HFFc6 (cell line): ENCODE measurements at regions not wholly inside any gene's neighbourhood (a gene's known extent, or its start where the extent isn't known, plus 50 kb on each side); places are given as distances from the start of the nearest gene placed in this dataset.

ENCODE experiments used
- DNase-seq: peaks from one replicate; pipeline ENCODE4 v3.0.0-alpha.2; 2018
- H3K27ac Mint-ChIP-seq: 2 replicates; pipeline ENCODE4 v1.8.0; 2020; ENCODE audit warnings: mild to moderate bottlenecking, mixed read lengths
- H3K27me3 Mint-ChIP-seq: 2 replicates; pipeline ENCODE4 v1.8.0; 2021; ENCODE audit warnings: mild to moderate bottlenecking, moderate library complexity, mixed read lengths; ENCODE audit not compliant: insufficient read depth
- H3K36me3 Mint-ChIP-seq: 2 replicates; pipeline ENCODE4 v1.8.0; 2021; ENCODE audit warnings: low read depth, mixed read lengths
- H3K4me1 Mint-ChIP-seq: 2 replicates; pipeline ENCODE4 v1.8.0; 2020; ENCODE audit warnings: low read depth, mixed read lengths
- H3K4me3 Mint-ChIP-seq: 2 replicates; pipeline ENCODE4 v1.8.0; 2020; ENCODE audit warnings: mild to moderate bottlenecking, moderate library complexity, mixed read lengths
- H3K9me3 Mint-ChIP-seq: 2 replicates; pipeline ENCODE4 v1.8.0; 2020; ENCODE audit warnings: mild to moderate bottlenecking, mixed read lengths
- TF ChIP-seq, protein P1 (sequence below): fragments of 200-600 bp; sonication (generic); IDR thresholded peaks from 2 replicates; pipeline ENCODE4 v1.5.0; 2021; ENCODE audit warnings: antibody characterized with exemption, mild to moderate bottlenecking

GRCh38 chr13:91157273-91158016, 190.0 kb upstream of the MIR17HG start:
- no peak overlapping the region for H3K4me3 Mint-ChIP-seq
- H3K27ac Mint-ChIP-seq, result no peak overlapping the region
- DNase-seq, result no peak
- TF ChIP-seq, protein P1, sequence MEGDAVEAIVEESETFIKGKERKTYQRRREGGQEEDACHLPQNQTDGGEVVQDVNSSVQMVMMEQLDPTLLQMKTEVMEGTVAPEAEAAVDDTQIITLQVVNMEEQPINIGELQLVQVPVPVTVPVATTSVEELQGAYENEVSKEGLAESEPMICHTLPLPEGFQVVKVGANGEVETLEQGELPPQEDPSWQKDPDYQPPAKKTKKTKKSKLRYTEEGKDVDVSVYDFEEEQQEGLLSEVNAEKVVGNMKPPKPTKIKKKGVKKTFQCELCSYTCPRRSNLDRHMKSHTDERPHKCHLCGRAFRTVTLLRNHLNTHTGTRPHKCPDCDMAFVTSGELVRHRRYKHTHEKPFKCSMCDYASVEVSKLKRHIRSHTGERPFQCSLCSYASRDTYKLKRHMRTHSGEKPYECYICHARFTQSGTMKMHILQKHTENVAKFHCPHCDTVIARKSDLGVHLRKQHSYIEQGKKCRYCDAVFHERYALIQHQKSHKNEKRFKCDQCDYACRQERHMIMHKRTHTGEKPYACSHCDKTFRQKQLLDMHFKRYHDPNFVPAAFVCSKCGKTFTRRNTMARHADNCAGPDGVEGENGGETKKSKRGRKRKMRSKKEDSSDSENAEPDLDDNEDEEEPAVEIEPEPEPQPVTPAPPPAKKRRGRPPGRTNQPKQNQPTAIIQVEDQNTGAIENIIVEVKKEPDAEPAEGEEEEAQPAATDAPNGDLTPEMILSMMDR, result no peak
- H3K4me1 Mint-ChIP-seq, result no peaks in the 10 kb centered on the region
- H3K9me3 Mint-ChIP-seq, result peaks cover 27% of the 10 kb centered on the region
- no peaks in the 10 kb centered on the region for H3K27me3 Mint-ChIP-seq
- no peaks in the 10 kb centered on the region for H3K36me3 Mint-ChIP-seq

DNA sequence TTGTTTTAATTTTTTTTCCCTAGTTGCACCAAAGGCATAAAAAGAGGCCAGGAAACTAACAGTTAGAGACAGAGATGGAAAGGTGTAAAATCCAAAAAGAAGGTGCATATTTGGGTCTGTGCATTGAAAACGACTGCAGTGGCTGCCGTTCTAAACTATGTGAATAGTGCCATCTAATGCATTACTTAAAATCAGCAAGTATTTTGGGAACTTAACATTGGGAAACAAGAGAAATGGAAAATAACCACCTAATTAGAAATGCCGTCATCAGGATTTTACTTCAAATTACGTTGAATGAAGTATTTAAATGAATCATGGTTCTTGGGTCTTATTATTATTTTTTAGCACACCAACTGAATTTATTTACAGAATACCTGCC, 189.5 kb upstream of the MIR17HG start:
- TF ChIP-seq, protein P1, result no peak
- Mint-ChIP-seq H3K36me3 (no peaks in the 10 kb centered on the region), H3K27ac (no peak overlapping the region), H3K27me3 (no peaks in the 10 kb centered on the region), H3K4me1 (no peaks in the 10 kb centered on the region), H3K9me3 (peaks cover 27% of the 10 kb centered on the region), H3K4me3 (no peak overlapping the region)
- DNase-seq, result no peak

DNA sequence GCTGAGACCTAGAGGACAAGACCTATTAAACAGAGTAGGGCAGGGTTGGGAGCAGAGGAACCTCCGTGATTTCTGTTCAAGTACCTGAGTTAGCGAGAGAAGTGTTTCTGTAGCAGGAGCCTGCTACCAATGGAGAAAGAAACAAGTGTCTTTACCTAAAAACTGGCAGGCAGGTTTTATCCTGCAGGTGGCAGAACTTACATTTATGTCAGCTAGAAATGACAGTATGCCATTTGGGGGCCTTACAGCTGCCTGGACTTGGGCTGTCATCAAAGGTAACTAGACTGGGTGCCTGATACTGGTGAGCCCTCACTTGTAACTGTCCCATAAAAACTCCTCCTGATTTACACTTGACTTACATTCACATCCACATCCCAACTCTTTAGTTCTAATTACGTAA, 185.3 kb upstream of the MIR17HG start:
- H3K4me3 Mint-ChIP-seq, result no peak overlapping the region
- no peaks in the 10 kb centered on the region; the same call in 1 of the 2 replicates for H3K36me3 Mint-ChIP-seq
- H3K9me3 Mint-ChIP-seq, result peaks cover 32% of the 10 kb centered on the region
- no peaks in the 10 kb centered on the region; the same call in 1 of the 2 replicates for H3K27me3 Mint-ChIP-seq
- H3K4me1 Mint-ChIP-seq, result no peaks in the 10 kb centered on the region
- DNase-seq, result no peak
- TF ChIP-seq, protein P1, result no peak
- no peak overlapping the region for H3K27ac Mint-ChIP-seq

- DNase-seq, result no peak
- no peaks in the 10 kb centered on the region; the same call in 1 of the 2 replicates for H3K27me3 Mint-ChIP-seq
- H3K4me1 Mint-ChIP-seq, result no peaks in the 10 kb centered on the region
- no peak overlapping the region for H3K4me3 Mint-ChIP-seq
- no peaks in the 10 kb centered on the region; the same call in 1 of the 2 replicates for H3K36me3 Mint-ChIP-seq
- no peak overlapping the region for H3K27ac Mint-ChIP-seq
- peaks cover 32% of the 10 kb centered on the region for H3K9me3 Mint-ChIP-seq
- TF ChIP-seq, protein P1, result no peak
Observed at GRCh38 chr13:91162589-91162988, 184.9 kb upstream of the MIR17HG start.

DNA sequence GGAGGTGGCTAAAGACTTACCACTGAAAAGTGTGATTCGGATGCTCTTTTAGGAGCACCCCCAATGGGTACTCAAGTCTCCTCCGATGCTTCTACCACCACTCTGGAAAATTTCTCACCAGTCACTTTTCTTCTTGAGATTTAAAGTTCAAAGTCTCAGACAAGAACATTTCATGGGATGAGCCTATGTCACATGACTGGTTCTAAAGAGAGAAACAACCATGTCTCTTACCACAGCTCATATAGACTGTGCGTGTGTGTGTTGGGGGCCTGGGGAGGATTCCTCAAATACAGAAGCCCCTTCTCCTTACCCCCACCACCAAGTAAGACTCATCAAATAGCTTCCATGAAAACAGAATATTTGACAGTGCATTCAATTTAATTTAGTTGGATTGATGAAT, 181.7 kb upstream of the MIR17HG start:
- no peak for DNase-seq
- no peak overlapping the region for H3K4me3 Mint-ChIP-seq
- no peaks in the 10 kb centered on the region; the same call in 1 of the 2 replicates for H3K27me3 Mint-ChIP-seq
- H3K4me1 Mint-ChIP-seq, result no peaks in the 10 kb centered on the region
- TF ChIP-seq, protein P1, result no peak
- no peaks in the 10 kb centered on the region; the same call in 1 of the 2 replicates for H3K36me3 Mint-ChIP-seq
- peaks cover 44% of the 10 kb centered on the region for H3K9me3 Mint-ChIP-seq
- H3K27ac Mint-ChIP-seq, result no peak overlapping the region
